ENCODE measurements at regions not wholly inside any gene's neighbourhood (a gene's known extent, or its start where the extent isn't known, plus 50 kb on each side); places are given as distances from the start of the nearest gene placed in this dataset.

DNA sequence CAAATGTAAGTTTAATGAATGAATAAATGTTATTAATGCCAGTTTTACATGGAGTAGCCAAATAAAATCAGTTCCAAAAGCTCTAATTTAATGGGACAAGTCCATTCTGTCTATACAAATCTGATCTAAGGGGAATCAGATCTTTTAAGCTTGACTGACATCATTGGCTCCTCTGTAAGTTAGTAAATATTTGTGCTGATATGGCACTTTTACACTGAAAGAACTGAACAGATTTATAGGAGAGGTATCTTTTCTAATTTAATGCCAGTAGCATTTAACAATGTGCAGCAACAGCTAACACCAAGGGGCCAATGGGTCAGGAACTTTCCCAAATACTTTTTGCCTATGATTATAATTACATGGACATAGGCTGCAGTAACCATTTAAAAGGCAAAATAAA lies 832.3 kb downstream of the PCDH17 start (continued):
- no peak for TF ChIP-seq SUPT20H (IDR thresholded peaks at IDR 0.05; ENCODE audit: borderline replicate concordance, control insufficient read depth, low read depth, low read length)
- no peak for TF ChIP-seq STAT3 (IDR thresholded peaks at IDR 0.05; ENCODE audit: low read depth, low read length)
- TF ChIP-seq MYB (IDR thresholded peaks at IDR 0.05; ENCODE audit: borderline replicate concordance, low read depth, low read length): no peak

DNA sequence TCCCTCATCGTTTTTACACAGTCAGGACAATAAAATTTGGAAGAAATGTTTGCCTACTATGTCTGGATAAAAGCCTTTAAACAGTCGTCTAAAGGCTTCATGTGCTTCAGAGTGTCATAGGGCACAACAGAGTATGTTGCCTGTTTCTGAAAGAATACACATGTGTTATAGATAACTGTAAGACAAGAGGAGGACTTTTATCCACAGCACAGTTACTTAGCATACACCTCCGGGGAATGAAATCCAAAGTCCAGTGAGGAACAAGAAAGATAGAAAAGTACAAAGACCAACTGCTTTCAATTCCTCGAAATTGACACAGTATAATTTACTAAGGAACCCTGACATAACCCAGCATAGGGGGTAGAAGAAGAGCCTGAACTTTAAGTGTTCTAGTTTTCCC lies 835.6 kb downstream of the PCDH17 start:
- SMC1A ChIA-PET (ENCODE audit: uncharacterized antibody, unreplicated experiment): no interaction called here
- intact Hi-C loops (cut with micrococcal nuclease; ENCODE audit: unreplicated experiment): no loop called here
- no peaks in the 10 kb centered on the region for H4K20me1 ChIP-seq (ENCODE audit: control insufficient read depth, insufficient read depth)
- no peak overlapping the region for H3K4me2 ChIP-seq (ENCODE audit: control insufficient read depth, insufficient read depth)
- RAD21 ChIA-PET (ENCODE audit: unreplicated experiment): no interaction called here
- in situ Hi-C loops (cut with MboI): no loop called here
- no peak overlapping the region for H3K4me3 ChIP-seq
- H3K4me1 ChIP-seq (ENCODE audit: control insufficient read depth, insufficient read depth, low read length): no peaks in the 10 kb centered on the region
- no peak overlapping the region for H2AFZ ChIP-seq (ENCODE audit: control insufficient read depth, low read depth, low read length)
- CTCF ChIA-PET: no interaction called here
- H3K27me3 ChIP-seq (replicated peaks in 1 of 2; ENCODE audit: control insufficient read depth in 2 of 2, insufficient read depth in 2 of 2, low read length in 1 of 2): no peaks in the 10 kb centered on the region
- no peak for DNase-seq (ENCODE audit: low read depth, low spot score)
- BruUV-seq (replicated peaks): no TSS peak
- H3K27ac ChIP-seq (ENCODE audit: control insufficient read depth, insufficient read depth): no peak overlapping the region
- no peak overlapping the region for H3K9ac ChIP-seq (ENCODE audit: control insufficient read depth, insufficient read depth, low read length)
- FAIRE-seq: no peak
- no peaks in the 10 kb centered on the region for H3K79me2 ChIP-seq (ENCODE audit: control insufficient read depth, insufficient read depth, low read length)
- 1% methylated on average over 4 of the region's 4 CpGs for WGBS (ENCODE audit: insufficient coverage, insufficient replicate concordance, low lambda C conversion rate, missing lambda C conversion rate)
- no peaks in the 10 kb centered on the region for H3K36me3 ChIP-seq (ENCODE audit: control insufficient read depth in 2 of 2, insufficient read depth in 2 of 2, low read length in 1 of 2)
- POLR2A ChIA-PET: no interaction called here
- no peaks in the 10 kb centered on the region for H3K9me3 ChIP-seq (replicated peaks; ENCODE audit: control insufficient read depth, insufficient read depth, low read length)
- ATAC-seq: no peak
- TF ChIP-seq NBN (IDR thresholded peaks at IDR 0.05) (no peak), MAX (IDR thresholded peaks at IDR 0.05; ENCODE audit: low read depth, low read length) (no peak), SUZ12 (IDR thresholded peaks at IDR 0.05; ENCODE audit: unreplicated experiment) (no peak), CBFB (IDR thresholded peaks at IDR 0.05; ENCODE audit: low read depth) (no peak), ESRRA (IDR thresholded peaks at IDR 0.05; ENCODE audit: low read length) (no peak), EP300 (IDR thresholded peaks at IDR 0.05; ENCODE audit: borderline replicate concordance in 1 of 2, control insufficient read depth in 1 of 2, low read depth in 2 of 2, low read length in 2 of 2) (no peak), GATAD2B (conservative IDR thresholded peaks at IDR 0.05; ENCODE audit: low read depth) (no peak), RFX5 (IDR thresholded peaks at IDR 0.05; ENCODE audit: low read depth, low read length) (no peak), JUNB (IDR thresholded peaks at IDR 0.05) (no peak), RAD51 (IDR thresholded peaks at IDR 0.05) (no peak), BRCA1 (IDR thresholded peaks at IDR 0.05; ENCODE audit: low read depth, low read length) (no peak), RUNX3 (IDR thresholded peaks at IDR 0.05; ENCODE audit: low read length) (no peak), MTA2 (IDR thresholded peaks at IDR 0.05; ENCODE audit: low read depth) (no peak), MYC (IDR thresholded peaks at IDR 0.05; ENCODE audit: insufficient read depth, insufficient read length, insufficient replicate concordance, low read length, severe bottlenecking) (no peak), TCF7 (IDR thresholded peaks at IDR 0.05; ENCODE audit: borderline replicate concordance) (no peak), MTA3 (IDR thresholded peaks at IDR 0.05; ENCODE audit: borderline replicate concordance, low read length) (no peak)
- TF ChIP-seq, protein P1, sequence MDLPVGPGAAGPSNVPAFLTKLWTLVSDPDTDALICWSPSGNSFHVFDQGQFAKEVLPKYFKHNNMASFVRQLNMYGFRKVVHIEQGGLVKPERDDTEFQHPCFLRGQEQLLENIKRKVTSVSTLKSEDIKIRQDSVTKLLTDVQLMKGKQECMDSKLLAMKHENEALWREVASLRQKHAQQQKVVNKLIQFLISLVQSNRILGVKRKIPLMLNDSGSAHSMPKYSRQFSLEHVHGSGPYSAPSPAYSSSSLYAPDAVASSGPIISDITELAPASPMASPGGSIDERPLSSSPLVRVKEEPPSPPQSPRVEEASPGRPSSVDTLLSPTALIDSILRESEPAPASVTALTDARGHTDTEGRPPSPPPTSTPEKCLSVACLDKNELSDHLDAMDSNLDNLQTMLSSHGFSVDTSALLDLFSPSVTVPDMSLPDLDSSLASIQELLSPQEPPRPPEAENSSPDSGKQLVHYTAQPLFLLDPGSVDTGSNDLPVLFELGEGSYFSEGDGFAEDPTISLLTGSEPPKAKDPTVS (IDR thresholded peaks at IDR 0.05; ENCODE audit: low read depth, low read length): no peak
- TF ChIP-seq, protein P2, sequence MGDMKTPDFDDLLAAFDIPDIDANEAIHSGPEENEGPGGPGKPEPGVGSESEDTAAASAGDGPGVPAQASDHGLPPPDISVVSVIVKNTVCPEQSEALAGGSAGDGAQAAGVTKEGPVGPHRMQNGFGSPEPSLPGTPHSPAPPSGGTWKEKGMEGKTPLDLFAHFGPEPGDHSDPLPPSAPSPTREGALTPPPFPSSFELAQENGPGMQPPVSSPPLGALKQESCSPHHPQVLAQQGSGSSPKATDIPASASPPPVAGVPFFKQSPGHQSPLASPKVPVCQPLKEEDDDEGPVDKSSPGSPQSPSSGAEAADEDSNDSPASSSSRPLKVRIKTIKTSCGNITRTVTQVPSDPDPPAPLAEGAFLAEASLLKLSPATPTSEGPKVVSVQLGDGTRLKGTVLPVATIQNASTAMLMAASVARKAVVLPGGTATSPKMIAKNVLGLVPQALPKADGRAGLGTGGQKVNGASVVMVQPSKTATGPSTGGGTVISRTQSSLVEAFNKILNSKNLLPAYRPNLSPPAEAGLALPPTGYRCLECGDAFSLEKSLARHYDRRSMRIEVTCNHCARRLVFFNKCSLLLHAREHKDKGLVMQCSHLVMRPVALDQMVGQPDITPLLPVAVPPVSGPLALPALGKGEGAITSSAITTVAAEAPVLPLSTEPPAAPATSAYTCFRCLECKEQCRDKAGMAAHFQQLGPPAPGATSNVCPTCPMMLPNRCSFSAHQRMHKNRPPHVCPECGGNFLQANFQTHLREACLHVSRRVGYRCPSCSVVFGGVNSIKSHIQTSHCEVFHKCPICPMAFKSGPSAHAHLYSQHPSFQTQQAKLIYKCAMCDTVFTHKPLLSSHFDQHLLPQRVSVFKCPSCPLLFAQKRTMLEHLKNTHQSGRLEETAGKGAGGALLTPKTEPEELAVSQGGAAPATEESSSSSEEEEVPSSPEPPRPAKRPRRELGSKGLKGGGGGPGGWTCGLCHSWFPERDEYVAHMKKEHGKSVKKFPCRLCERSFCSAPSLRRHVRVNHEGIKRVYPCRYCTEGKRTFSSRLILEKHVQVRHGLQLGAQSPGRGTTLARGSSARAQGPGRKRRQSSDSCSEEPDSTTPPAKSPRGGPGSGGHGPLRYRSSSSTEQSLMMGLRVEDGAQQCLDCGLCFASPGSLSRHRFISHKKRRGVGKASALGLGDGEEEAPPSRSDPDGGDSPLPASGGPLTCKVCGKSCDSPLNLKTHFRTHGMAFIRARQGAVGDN (IDR thresholded peaks at IDR 0.05): no peak
